H1 (cell line): ENCODE measurements at regions not wholly inside any gene's neighbourhood (a gene's known extent, or its start where the extent isn't known, plus 50 kb on each side); places are given as distances from the start of the nearest gene placed in this dataset.

ENCODE experiments used
- CTCF ChIA-PET: fragments of 300-600 bp; sonication (Branson Sonifier 250); formaldehyde crosslinking; loops from one replicate; lab custom pipeline; 2021; ENCODE audit not compliant: partially characterized antibody; lab: Charles Lee
- POLR2A ChIA-PET: fragments of 300-600 bp; sonication (Branson Sonifier 250); formaldehyde crosslinking; loops from one replicate; lab custom pipeline; 2021; ENCODE audit warnings: inconsistent platforms; ENCODE audit not compliant: partially characterized antibody; lab: Charles Lee
- DNase-seq, 2 experiments: peaks; one replicate each; pipeline versions ENCODE4 v3.0.0 to v3.0.0-alpha.2; 2010 to 2022; ENCODE audit warnings: low spot score in 2 of 2, low read depth in 1 of 2, mixed read lengths in 1 of 2
- FAIRE-seq: peaks from 2 replicates; lab custom pipeline; 2011; peaks lifted over from hg19 to GRCh38; lab: Jason Lieb, UNC
- H2AFZ ChIP-seq: 2 replicates; pipeline ENCODE4 v1.8.1; 2012; ENCODE audit warnings: low read length, inconsistent platforms
- H2AK5ac ChIP-seq: 2 replicates; pipeline ENCODE4 v1.6.1; 2013; ENCODE audit warnings: low read depth, low read length
- H2BK120ac ChIP-seq: replicated peaks from 2 replicates; pipeline ENCODE3; 2013; ENCODE audit warnings: low read depth, low read length, inconsistent platforms
- H2BK12ac ChIP-seq: 2 replicates; pipeline ENCODE4 v1.6.1; 2013; ENCODE audit warnings: low read depth, low read length
- H2BK15ac ChIP-seq: 2 replicates; pipeline ENCODE4 v1.6.1; 2013; ENCODE audit warnings: low read length
- H2BK20ac ChIP-seq: 2 replicates; pipeline ENCODE4 v1.6.1; 2013; ENCODE audit warnings: low read length
- H2BK5ac ChIP-seq: 2 replicates; pipeline ENCODE4 v1.6.1; 2013; ENCODE audit warnings: low read depth, low read length
- H3K14ac ChIP-seq: 2 replicates; pipeline ENCODE4 v1.6.1; 2013; ENCODE audit warnings: inconsistent platforms; ENCODE audit not compliant: insufficient read length
- H3K18ac ChIP-seq: 2 replicates; pipeline ENCODE4 v1.6.1; 2013; ENCODE audit warnings: low read length; ENCODE audit errors: extremely low read depth
- H3K23ac ChIP-seq: 2 replicates; pipeline ENCODE4 v1.6.1; 2013; ENCODE audit warnings: inconsistent platforms; ENCODE audit not compliant: insufficient read length
- H3K23me2 ChIP-seq: 2 replicates; pipeline ENCODE4 v1.6.1; 2013; ENCODE audit warnings: low read depth, low read length
- H3K27ac ChIP-seq: 2 replicates; pipeline ENCODE4 v1.6.1; 2011; ENCODE audit warnings: low read depth, low read length, inconsistent platforms
- H3K27me3 ChIP-seq, 4 experiments: replicated peaks in 1 of 4; 1 replicate in 1 of 4; 2 replicates in 3 of 4; pipeline versions ENCODE4 v1.6.1 to v1.8.1; 2011 to 2013; ENCODE audit warnings: low read length in 3 of 4, mild to moderate bottlenecking in 3 of 4, inconsistent platforms in 2 of 4, mixed read lengths in 2 of 4, moderate library complexity in 1 of 4; ENCODE audit not compliant: control insufficient read depth in 3 of 4, insufficient read depth in 3 of 4; ENCODE audit errors: extremely low read depth in 1 of 4
- H3K36me3 ChIP-seq, 4 experiments: 2 replicates each; pipeline versions ENCODE4 v1.6.1 to v1.8.1; 2011 to 2013; ENCODE audit warnings: mild to moderate bottlenecking in 4 of 4, low read length in 3 of 4, moderate library complexity in 2 of 4, control low read depth in 1 of 4, inconsistent platforms in 1 of 4; ENCODE audit not compliant: insufficient read depth in 4 of 4, control insufficient read depth in 2 of 4
- H3K4ac ChIP-seq: replicated peaks from 2 replicates; pipeline ENCODE3; 2013; ENCODE audit warnings: low read length, low read depth, mixed read lengths, inconsistent platforms; ENCODE audit not compliant: insufficient read length
- H3K4me1 ChIP-seq, 4 experiments: replicated peaks in 1 of 4; 1 replicate in 1 of 4; 2 replicates in 3 of 4; pipeline versions ENCODE4 v1.6.1 to v1.8.1; 2011 to 2013; ENCODE audit warnings: low read length in 3 of 4, inconsistent platforms in 2 of 4, mixed read lengths in 1 of 4; ENCODE audit not compliant: insufficient read depth in 4 of 4, control insufficient read depth in 3 of 4
- H3K4me2 ChIP-seq, 2 experiments: 2 replicates each; pipeline versions ENCODE4 v1.6.1 to v1.8.1; 2011 to 2013; ENCODE audit warnings: low read depth in 2 of 2, low read length in 2 of 2, control low read depth in 1 of 2, inconsistent platforms in 1 of 2, mild to moderate bottlenecking in 1 of 2; ENCODE audit not compliant: insufficient read depth in 1 of 2
- H3K4me3 ChIP-seq, 4 experiments: fragments of 200-600, 300-600 bp in 1 of 4; sonication (generic), shearing (Covaris generic), sonication (Bioruptor Twin) in 1 of 4; 2 replicates each; pipeline versions ENCODE4 v1.5.1 to v1.8.1; 2011 to 2016; ENCODE audit warnings: low read length in 4 of 4, low read depth in 3 of 4, control low read depth in 2 of 4, inconsistent platforms in 2 of 4, mild to moderate bottlenecking in 2 of 4, mixed read lengths in 1 of 4, moderate library complexity in 1 of 4; ENCODE audit not compliant: insufficient read depth in 2 of 4; ENCODE audit errors: extremely low read depth in 1 of 4
- H3K56ac ChIP-seq: replicated peaks from 2 replicates; pipeline ENCODE3; 2013; ENCODE audit warnings: low read depth, mild to moderate bottlenecking, mixed read lengths, low read length, inconsistent platforms; ENCODE audit not compliant: insufficient read length
- H3K79me1 ChIP-seq: 2 replicates; pipeline ENCODE4 v1.6.1; 2013; ENCODE audit warnings: low read depth, low read length, control low read depth
- H3K79me2 ChIP-seq, 2 experiments: 2 replicates each; pipeline versions ENCODE4 v1.6.1 to v1.8.1; 2012 to 2013; ENCODE audit warnings: low read length in 2 of 2, mild to moderate bottlenecking in 2 of 2, inconsistent platforms in 1 of 2; ENCODE audit not compliant: insufficient read depth in 2 of 2, control insufficient read depth in 1 of 2
- H3K9ac ChIP-seq, 4 experiments: replicated peaks in 1 of 4; 1 replicate in 1 of 4; 2 replicates in 3 of 4; pipeline versions ENCODE4 v1.6.1 to v1.8.1; 2011 to 2013; ENCODE audit warnings: low read depth in 3 of 4, low read length in 3 of 4, control low read depth in 2 of 4, mild to moderate bottlenecking in 2 of 4, moderate library complexity in 2 of 4, inconsistent platforms in 1 of 4; ENCODE audit errors: extremely low read depth in 1 of 4
- H3K9me3 ChIP-seq, 2 experiments: 2 replicates each; pipeline versions ENCODE4 v1.6.1 to v1.8.1; 2012 to 2013; ENCODE audit warnings: mild to moderate bottlenecking in 2 of 2, moderate library complexity in 2 of 2, control low read depth in 1 of 2, inconsistent platforms in 1 of 2, low read depth in 1 of 2, low read length in 1 of 2, mixed read lengths in 1 of 2; ENCODE audit not compliant: insufficient read depth in 2 of 2
- H4K20me1 ChIP-seq, 2 experiments: replicated peaks in 1 of 2; 2 replicates each; pipeline versions ENCODE3 to v1.8.1; 2011 to 2013; ENCODE audit warnings: inconsistent platforms in 2 of 2, low read length in 2 of 2, mild to moderate bottlenecking in 1 of 2; ENCODE audit not compliant: insufficient read depth in 2 of 2, control insufficient read depth in 1 of 2
- H4K5ac ChIP-seq: 2 replicates; pipeline ENCODE4 v1.6.1; 2013; ENCODE audit warnings: low read length, low read depth, mixed read lengths, inconsistent platforms; ENCODE audit not compliant: insufficient read length
- H4K8ac ChIP-seq: 2 replicates; pipeline ENCODE4 v1.8.0; 2013; ENCODE audit warnings: mild to moderate bottlenecking, moderate library complexity, low read length, inconsistent platforms; ENCODE audit not compliant: insufficient read depth; ENCODE audit errors: extremely low read depth
- H4K91ac ChIP-seq: replicated peaks from 2 replicates; pipeline ENCODE3; 2013; ENCODE audit warnings: low read length, mixed read lengths, inconsistent platforms; ENCODE audit not compliant: insufficient read length
- CBX8 ChIP-seq: fragments of 300-800, 300-1000 bp; sonication (generic); IDR thresholded peaks from 2 replicates; pipeline ENCODE4 v1.7.1; 2016; ENCODE audit warnings: low read depth, low read length, borderline replicate concordance
- CREB1 ChIP-seq: IDR thresholded peaks from 2 replicates; pipeline ENCODE4 v1.6.1; 2012; ENCODE audit warnings: inconsistent platforms
- EP300 ChIP-seq, 2 experiments: IDR thresholded peaks; 1 replicate in 1 of 2; 2 replicates in 1 of 2; pipeline ENCODE4 v1.6.1; 2011 to 2012; ENCODE audit warnings: low read depth in 2 of 2, low read length in 2 of 2, mild to moderate bottlenecking in 2 of 2, borderline replicate concordance in 1 of 2, inconsistent platforms in 1 of 2, moderate library complexity in 1 of 2
- HDAC2 ChIP-seq, 2 experiments: fragments of 300-600 bp in 1 of 2; sonication (generic) in 1 of 2; IDR thresholded peaks; 2 replicates each; pipeline ENCODE4 v1.6.1; 2011 to 2012; ENCODE audit warnings: low read depth in 2 of 2, low read length in 2 of 2, mild to moderate bottlenecking in 2 of 2, moderate library complexity in 2 of 2, borderline replicate concordance in 1 of 2, inconsistent platforms in 1 of 2
- HDAC6 ChIP-seq: IDR thresholded peaks from one replicate; pipeline ENCODE4 v1.7.1; 2012; ENCODE audit warnings: low read depth, mild to moderate bottlenecking, inconsistent platforms, low read length, moderate library complexity
- KDM1A ChIP-seq: fragments of 200-600, 300-600 bp; sonication (generic); IDR thresholded peaks from 2 replicates; pipeline ENCODE4 v1.7.1; 2016; ENCODE audit warnings: mild to moderate bottlenecking, low read length, borderline replicate concordance
- PHF8 ChIP-seq: fragments of 200-600 bp; sonication (generic); conservative IDR thresholded peaks from 2 replicates; pipeline ENCODE4 v1.7.1; 2012; ENCODE audit warnings: low read depth, mild to moderate bottlenecking, inconsistent platforms, low read length, moderate library complexity
- POLR2A ChIP-seq, 2 experiments: IDR thresholded peaks; 1 replicate in 1 of 2; 2 replicates in 1 of 2; pipeline ENCODE4 v1.6.1; 2011; ENCODE audit warnings: low read depth in 2 of 2, low read length in 2 of 2, mild to moderate bottlenecking in 2 of 2; ENCODE audit errors: control extremely low read depth in 1 of 2
- RAD21 ChIP-seq, 2 experiments: IDR thresholded peaks in 1 of 2; conservative IDR thresholded peaks in 1 of 2; 2 replicates each; pipeline ENCODE4 v1.6.1; 2011; ENCODE audit warnings: low read depth in 2 of 2, low read length in 2 of 2, improper control_type of control experiment in 1 of 2, inconsistent platforms in 1 of 2, mild to moderate bottlenecking in 1 of 2, moderate library complexity in 1 of 2
- SUZ12 ChIP-seq: fragments of 200-600 bp; sonication (generic); IDR thresholded peaks from 2 replicates; pipeline ENCODE4 v1.6.1; 2012; ENCODE audit warnings: mild to moderate bottlenecking, inconsistent platforms, low read length, moderate library complexity, mixed read lengths
- WGBS, 2 experiments: shearing (Covaris generic) in 1 of 2; methylation state at CpG; one replicate each; pipeline versions ENCODE4 v1.1.6 to v1.1.7; 2013 to 2015; ENCODE audit warnings: low lambda C conversion rate in 2 of 2, mixed read lengths in 2 of 2, inconsistent platforms in 1 of 2, low coverage in 1 of 2, missing lambda C conversion rate in 1 of 2; ENCODE audit not compliant: insufficient replicate concordance in 2 of 2, insufficient coverage in 1 of 2, insufficient read length in 1 of 2; ENCODE audit errors: extremely low coverage in 1 of 2, missing lambda C conversion rate in 1 of 2; 5-methylcytosine and 5-hydroxymethylcytosine counted together
- TF ChIP-seq, protein P1 (sequence below): IDR thresholded peaks from 2 replicates; pipeline ENCODE4 v1.6.1; 2012; ENCODE audit warnings: inconsistent platforms
- TF ChIP-seq, protein P2 (sequence below): IDR thresholded peaks from 2 replicates; pipeline ENCODE4 v1.6.1; 2011; ENCODE audit warnings: low read depth, mild to moderate bottlenecking, low read length; ENCODE audit not compliant: insufficient read depth

DNA sequence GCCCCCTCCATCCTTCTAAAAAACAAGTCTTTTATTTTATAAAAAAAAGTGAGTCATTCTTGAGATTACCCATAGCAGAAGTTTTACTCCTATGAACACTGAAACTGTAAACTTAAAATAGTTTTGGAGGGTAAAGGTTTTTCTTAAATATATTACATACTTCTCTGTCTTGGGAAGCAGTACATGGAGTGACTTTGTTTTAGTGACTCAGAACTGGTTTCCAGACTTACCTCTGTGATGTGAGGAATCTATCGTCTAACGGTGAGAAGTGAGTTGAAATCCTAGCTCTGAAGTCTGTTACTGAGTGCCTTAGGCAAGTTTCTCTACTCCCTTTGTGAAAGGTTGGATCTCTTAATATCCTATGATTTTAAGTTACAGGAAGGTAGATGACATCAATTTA lies 176.3 kb upstream of the POU3F1 start:
- no peak overlapping the region for H3K4me2 ChIP-seq
- H3K27me3 ChIP-seq = peaks cover 0 to 6% (median 4%) of the 10 kb centered on the region in 4 experiments; a peak in 3 of 7 replicates
- H2BK5ac ChIP-seq = no peak overlapping the region
- H4K20me1 ChIP-seq = no peaks in the 10 kb centered on the region
- FAIRE-seq = no peak
- no peak overlapping the region for H3K18ac ChIP-seq
- no peak overlapping the region for H2AK5ac ChIP-seq
- no peak overlapping the region for H2BK20ac ChIP-seq
- no peak overlapping the region for H3K4me3 ChIP-seq
- CTCF ChIA-PET = interaction anchor here (0.6 kb wide), 1 partner anchor 64 kb away, joined by 4 read pairs; no protein-coding TSS in a partner anchor
- no peak overlapping the region for H2BK12ac ChIP-seq
- H3K23ac ChIP-seq = no peak overlapping the region
- no peak overlapping the region for H2BK15ac ChIP-seq
- DNase-seq = no peak
- H4K8ac ChIP-seq = no peak overlapping the region
- no peak overlapping the region for H3K27ac ChIP-seq
- H4K91ac ChIP-seq = no peak overlapping the region
- H3K4me1 ChIP-seq = peaks cover 1 to 14% (median 8%) of the 10 kb centered on the region in 4 experiments; a peak in 4 of 7 replicates
- H3K56ac ChIP-seq = no peak overlapping the region
- no peak overlapping the region for H2AFZ ChIP-seq
- H4K5ac ChIP-seq = no peak overlapping the region
- no peaks in the 10 kb centered on the region for H3K9me3 ChIP-seq
- no peaks in the 10 kb centered on the region for H3K79me1 ChIP-seq
- WGBS, 2 experiments = 76% methylated on average over 2 of the region's 2 CpGs; no CpG with 5 or more reads in 1 of the 2 experiments
- no peaks in the 10 kb centered on the region for H3K79me2 ChIP-seq
- POLR2A ChIA-PET = interaction anchor here (0.6 to 1.2 kb wide), 3 partner anchors 12 to 228 kb away, joined by 3 read pairs; no protein-coding TSS in a partner anchor
- H3K36me3 ChIP-seq = no peaks in the 10 kb centered on the region
- no peak overlapping the region for H2BK120ac ChIP-seq
- H3K23me2 ChIP-seq = peaks cover 5% of the 10 kb centered on the region; the same call in 1 of the 2 replicates
- H3K9ac ChIP-seq = no peak overlapping the region
- H3K4ac ChIP-seq = no peak overlapping the region
- H3K14ac ChIP-seq = no peak overlapping the region
- no peak for TF ChIP-seq CREB1
- TF ChIP-seq CBX8 = no peak
- no peak for TF ChIP-seq PHF8
- TF ChIP-seq, protein P1, sequence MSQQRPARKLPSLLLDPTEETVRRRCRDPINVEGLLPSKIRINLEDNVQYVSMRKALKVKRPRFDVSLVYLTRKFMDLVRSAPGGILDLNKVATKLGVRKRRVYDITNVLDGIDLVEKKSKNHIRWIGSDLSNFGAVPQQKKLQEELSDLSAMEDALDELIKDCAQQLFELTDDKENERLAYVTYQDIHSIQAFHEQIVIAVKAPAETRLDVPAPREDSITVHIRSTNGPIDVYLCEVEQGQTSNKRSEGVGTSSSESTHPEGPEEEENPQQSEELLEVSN = no peak
- TF ChIP-seq KDM1A = no peak
- no peak for TF ChIP-seq RAD21 (IDR thresholded peaks at IDR 0.05 in 1 of 2, conservative IDR thresholded peaks at IDR 0.05 in 1 of 2; ENCODE audit: low read depth in 2 of 2, low read length in 2 of 2)
- TF ChIP-seq EP300 (IDR thresholded peaks at IDR 0.05; ENCODE audit: borderline replicate concordance in 1 of 2, low read depth in 2 of 2, low read length in 2 of 2) = no peak
- TF ChIP-seq, protein P2, sequence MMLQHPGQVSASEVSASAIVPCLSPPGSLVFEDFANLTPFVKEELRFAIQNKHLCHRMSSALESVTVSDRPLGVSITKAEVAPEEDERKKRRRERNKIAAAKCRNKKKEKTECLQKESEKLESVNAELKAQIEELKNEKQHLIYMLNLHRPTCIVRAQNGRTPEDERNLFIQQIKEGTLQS = no peak
- no peak for TF ChIP-seq SUZ12
- TF ChIP-seq HDAC6 = no peak
- TF ChIP-seq POLR2A (IDR thresholded peaks at IDR 0.05; ENCODE audit: control extremely low read depth in 1 of 2, low read depth in 2 of 2, low read length in 2 of 2) = no peak
- TF ChIP-seq HDAC2 (IDR thresholded peaks at IDR 0.05; ENCODE audit: borderline replicate concordance in 1 of 2, low read depth in 2 of 2, low read length in 2 of 2) = no peak
